H9 (cell line): ENCODE measurements at regions not wholly inside any gene's neighbourhood (a gene's known extent, or its start where the extent isn't known, plus 50 kb on each side); places are given as distances from the start of the nearest gene placed in this dataset.
A peak's percentile ranks its signal among the peaks of the same experiment; 100 is the strongest.

Experiments used
- DNase-seq: peaks from one replicate; pipeline ENCODE4 v3.0.0-alpha.2; 2017
- H2AFZ ChIP-seq: one replicate; pipeline ENCODE4 v1.6.1; 2013; ENCODE audit warnings: mild to moderate bottlenecking, low read length, control low read depth, moderate library complexity
- H2AK5ac ChIP-seq: 2 replicates; pipeline ENCODE4 v1.6.1; 2013; ENCODE audit warnings: low read length, control low read depth, mixed read lengths; ENCODE audit not compliant: insufficient read length
- H2BK120ac ChIP-seq: one replicate; pipeline ENCODE4 v1.6.1; 2013; ENCODE audit warnings: low read depth, mild to moderate bottlenecking, low read length, control low read depth, inconsistent platforms; ENCODE audit not compliant: poor library complexity, severe bottlenecking
- H2BK12ac ChIP-seq: 2 replicates; pipeline ENCODE4 v1.6.1; 2013; ENCODE audit warnings: low read length, control low read depth, mixed read lengths, low read depth; ENCODE audit not compliant: insufficient read length
- H2BK15ac ChIP-seq: 2 replicates; pipeline ENCODE4 v1.6.1; 2013; ENCODE audit warnings: low read depth, low read length, control low read depth
- H2BK20ac ChIP-seq: one replicate; pipeline ENCODE4 v1.6.1; 2013; ENCODE audit warnings: low read depth, mild to moderate bottlenecking, low read length, control low read depth, inconsistent platforms; ENCODE audit not compliant: poor library complexity, severe bottlenecking
- H2BK5ac ChIP-seq: 2 replicates; pipeline ENCODE4 v1.6.1; 2013; ENCODE audit warnings: low read length, control low read depth, mixed read lengths; ENCODE audit not compliant: insufficient read length
- H3K14ac ChIP-seq: 2 replicates; pipeline ENCODE4 v1.6.1; 2013; ENCODE audit warnings: low read length, control low read depth; ENCODE audit not compliant: insufficient read depth
- H3K18ac ChIP-seq: 2 replicates; pipeline ENCODE4 v1.6.1; 2013; ENCODE audit warnings: low read depth, mild to moderate bottlenecking, mixed read lengths, low read length, control low read depth; ENCODE audit not compliant: insufficient read length
- H3K23ac ChIP-seq: 2 replicates; pipeline ENCODE4 v1.6.1; 2013; ENCODE audit warnings: low read length, control low read depth, mixed read lengths, low read depth; ENCODE audit not compliant: insufficient read length
- H3K23me2 ChIP-seq: 2 replicates; pipeline ENCODE4 v1.6.1; 2013; ENCODE audit warnings: low read depth, mild to moderate bottlenecking, mixed read lengths, low read length, control low read depth; ENCODE audit not compliant: insufficient read length, poor library complexity, severe bottlenecking
- H3K27ac ChIP-seq: 2 replicates; pipeline ENCODE4 v1.5.1; 2013; ENCODE audit warnings: low read length, control low read depth, mixed read lengths, low read depth; ENCODE audit not compliant: insufficient read length
- H3K27me3 ChIP-seq: 2 replicates; pipeline ENCODE4 v1.6.1; 2013; ENCODE audit warnings: low read length, control low read depth, inconsistent platforms; ENCODE audit not compliant: insufficient read depth
- H3K4ac ChIP-seq: 2 replicates; pipeline ENCODE4 v1.6.1; 2013; ENCODE audit warnings: low read depth, mild to moderate bottlenecking, control low read depth, inconsistent platforms, low read length, moderate library complexity
- H3K4me1 ChIP-seq: 2 replicates; pipeline ENCODE4 v1.6.1; 2013; ENCODE audit warnings: low read length, control low read depth, inconsistent platforms; ENCODE audit not compliant: insufficient read depth
- H3K4me2 ChIP-seq: 2 replicates; pipeline ENCODE4 v1.6.1; 2013; ENCODE audit warnings: low read length, control low read depth, mixed read lengths; ENCODE audit not compliant: insufficient read length, insufficient read depth
- H3K56ac ChIP-seq: 2 replicates; pipeline ENCODE4 v1.6.1; 2013; ENCODE audit warnings: low read depth, mild to moderate bottlenecking, mixed read lengths, low read length, control low read depth; ENCODE audit not compliant: insufficient read length
- H3K79me1 ChIP-seq: 2 replicates; pipeline ENCODE4 v1.6.1; 2013; ENCODE audit warnings: low read depth, mild to moderate bottlenecking, moderate library complexity, low read length, control low read depth, inconsistent platforms; ENCODE audit not compliant: insufficient read depth, poor library complexity, severe bottlenecking
- H3K79me2 ChIP-seq: 2 replicates; pipeline ENCODE4 v1.6.1; 2013; ENCODE audit warnings: low read length, control low read depth, inconsistent platforms; ENCODE audit not compliant: insufficient read depth
- H3K9ac ChIP-seq: 2 replicates; pipeline ENCODE4 v1.6.1; 2013; ENCODE audit warnings: low read length, control low read depth, mixed read lengths; ENCODE audit not compliant: insufficient read length; ENCODE audit errors: extremely low read depth
- H3K9me3 ChIP-seq: one replicate; pipeline ENCODE4 v1.6.1; 2013; ENCODE audit warnings: low read depth, low read length, inconsistent platforms; ENCODE audit not compliant: control insufficient read depth
- H3T11ph ChIP-seq: one replicate; pipeline ENCODE4 v1.6.1; 2013; ENCODE audit warnings: mild to moderate bottlenecking, low read length, control low read depth, inconsistent platforms
- H4K20me1 ChIP-seq: one replicate; pipeline ENCODE4 v1.6.1; 2013; ENCODE audit not compliant: control insufficient read depth, insufficient read length, insufficient read depth
- H4K5ac ChIP-seq: 2 replicates; pipeline ENCODE4 v1.6.1; 2013; ENCODE audit warnings: low read depth, mild to moderate bottlenecking, mixed read lengths, low read length, control low read depth; ENCODE audit not compliant: insufficient read length
- H4K8ac ChIP-seq: replicated peaks from 2 replicates; pipeline ENCODE4 v1.6.1; 2013; ENCODE audit warnings: low read length, control low read depth, mixed read lengths, low read depth; ENCODE audit not compliant: insufficient read length
- H4K91ac ChIP-seq: 2 replicates; pipeline ENCODE4 v1.6.1; 2013; ENCODE audit warnings: low read depth, mild to moderate bottlenecking, moderate library complexity, mixed read lengths, low read length, control low read depth; ENCODE audit not compliant: insufficient read length
- H3K27ac Mint-ChIP-seq, 3 experiments: 2 replicates in 2 of 3; 3 replicates in 1 of 3; pipeline ENCODE4 v1.8.0; 2020 to 2021; ENCODE audit warnings: mixed read lengths in 3 of 3, mild to moderate bottlenecking in 1 of 3, moderate library complexity in 1 of 3
- H3K27me3 Mint-ChIP-seq: 2 replicates; pipeline ENCODE4 v1.8.0; 2021; ENCODE audit warnings: low read depth, mild to moderate bottlenecking, moderate library complexity, mixed read lengths
- H3K36me3 Mint-ChIP-seq, 3 experiments: 2 replicates in 2 of 3; 3 replicates in 1 of 3; pipeline ENCODE4 v1.8.0; 2020 to 2021; ENCODE audit warnings: low read depth in 3 of 3, mixed read lengths in 3 of 3; ENCODE audit not compliant: insufficient read depth in 1 of 3
- H3K4me1 Mint-ChIP-seq, 2 experiments: 2 replicates each; pipeline ENCODE4 v1.8.0; 2020; ENCODE audit warnings: mixed read lengths in 2 of 2
- H3K4me3 Mint-ChIP-seq, 2 experiments: 2 replicates in 1 of 2; 3 replicates in 1 of 2; pipeline ENCODE4 v1.8.0; 2020 to 2021; ENCODE audit warnings: mild to moderate bottlenecking in 2 of 2, mixed read lengths in 2 of 2, moderate library complexity in 1 of 2
- H3K9me3 Mint-ChIP-seq, 2 experiments: 2 replicates in 1 of 2; 3 replicates in 1 of 2; pipeline ENCODE4 v1.8.0; 2020; ENCODE audit warnings: mild to moderate bottlenecking in 2 of 2, mixed read lengths in 2 of 2, moderate library complexity in 1 of 2
- WGBS: extraction: QIAGEN DNeasy Blood & Tissue Kit; methylation state at CpG from one replicate; pipeline ENCODE4 v1.1.7; 2013; ENCODE audit warnings: missing lambda C conversion rate, low lambda C conversion rate, mixed read lengths; ENCODE audit not compliant: insufficient read length; ENCODE audit errors: extremely low coverage; 5-methylcytosine and 5-hydroxymethylcytosine counted together
- TF ChIP-seq, protein P1 (sequence below): fragments of 200-600 bp; sonication (generic); conservative IDR thresholded peaks from 3 replicates; pipeline ENCODE4 v1.8.0; 2021; ENCODE audit warnings: antibody characterized with exemption, mild to moderate bottlenecking

DNA sequence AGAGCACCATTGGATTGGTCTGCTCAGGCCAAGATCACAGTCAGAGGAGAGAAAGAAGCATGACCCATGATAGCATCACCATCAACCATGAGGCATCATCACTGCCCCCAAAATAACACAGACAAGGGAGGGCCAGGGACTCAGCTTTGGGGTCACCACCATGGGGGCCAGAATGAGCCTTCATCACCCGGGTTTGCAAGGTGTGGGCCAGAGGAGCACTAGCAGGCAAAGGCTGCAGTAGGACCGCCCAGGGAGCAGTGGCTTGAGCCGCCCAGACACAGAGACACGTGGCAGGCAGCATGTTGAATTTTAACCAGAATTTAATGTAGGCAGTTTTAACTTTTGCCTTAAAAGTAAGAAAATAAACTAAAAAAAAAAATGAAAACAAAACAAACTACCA is 53.7 kb upstream of the TMPRSS2 start:
- Histone ChIP-seq H3K9ac (no peak overlapping the region), H3K4me2 (no peak overlapping the region), H3K23ac (no peak overlapping the region), H3K27ac (no peak overlapping the region), H3K4me1 (no peaks in the 10 kb centered on the region), H3K79me2 (no peaks in the 10 kb centered on the region), H2AFZ (no peak overlapping the region), H4K91ac (no peak overlapping the region), H3K79me1 (no peaks in the 10 kb centered on the region), H3T11ph (no peak overlapping the region), H3K27me3 (no peaks in the 10 kb centered on the region), H3K14ac (no peak overlapping the region), H3K18ac (no peak overlapping the region), H3K23me2 (no peaks in the 10 kb centered on the region), H2BK20ac (no peak overlapping the region), H3K56ac (no peak overlapping the region), H2BK120ac (no peak overlapping the region), H2BK15ac (no peak overlapping the region), H3K9me3 (no peaks in the 10 kb centered on the region), H2AK5ac (no peak overlapping the region), H3K4ac (no peak overlapping the region), H2BK5ac (no peak overlapping the region), H4K5ac (no peak overlapping the region), H4K8ac (no peak overlapping the region), H4K20me1 (no peaks in the 10 kb centered on the region), H2BK12ac (no peak overlapping the region)
- H3K27me3 Mint-ChIP-seq, result peaks cover 22% of the 10 kb centered on the region
- no CpG with 5 or more reads among the region's 4 CpGs for WGBS
- peaks cover 0 to 3% (median 0%) of the 10 kb centered on the region in 3 experiments; a peak in 1 of 7 replicates for H3K36me3 Mint-ChIP-seq
- TF ChIP-seq, protein P1, sequence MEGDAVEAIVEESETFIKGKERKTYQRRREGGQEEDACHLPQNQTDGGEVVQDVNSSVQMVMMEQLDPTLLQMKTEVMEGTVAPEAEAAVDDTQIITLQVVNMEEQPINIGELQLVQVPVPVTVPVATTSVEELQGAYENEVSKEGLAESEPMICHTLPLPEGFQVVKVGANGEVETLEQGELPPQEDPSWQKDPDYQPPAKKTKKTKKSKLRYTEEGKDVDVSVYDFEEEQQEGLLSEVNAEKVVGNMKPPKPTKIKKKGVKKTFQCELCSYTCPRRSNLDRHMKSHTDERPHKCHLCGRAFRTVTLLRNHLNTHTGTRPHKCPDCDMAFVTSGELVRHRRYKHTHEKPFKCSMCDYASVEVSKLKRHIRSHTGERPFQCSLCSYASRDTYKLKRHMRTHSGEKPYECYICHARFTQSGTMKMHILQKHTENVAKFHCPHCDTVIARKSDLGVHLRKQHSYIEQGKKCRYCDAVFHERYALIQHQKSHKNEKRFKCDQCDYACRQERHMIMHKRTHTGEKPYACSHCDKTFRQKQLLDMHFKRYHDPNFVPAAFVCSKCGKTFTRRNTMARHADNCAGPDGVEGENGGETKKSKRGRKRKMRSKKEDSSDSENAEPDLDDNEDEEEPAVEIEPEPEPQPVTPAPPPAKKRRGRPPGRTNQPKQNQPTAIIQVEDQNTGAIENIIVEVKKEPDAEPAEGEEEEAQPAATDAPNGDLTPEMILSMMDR, result no peak
- H3K4me1 Mint-ChIP-seq, result peaks cover 16 to 26% of the 10 kb centered on the region in 2 experiments; a peak in 3 of 4 replicates
- no peak for DNase-seq
- H3K27ac Mint-ChIP-seq, result peak overlapping the region in 1 of 3 experiments; percentile 12; a peak in 1 of 7 replicates
- no peaks in the 10 kb centered on the region for H3K9me3 Mint-ChIP-seq
- no peak overlapping the region for H3K4me3 Mint-ChIP-seq
